GM12873 (cell line): ENCODE measurements at regions not wholly inside any gene's neighbourhood (a gene's known extent, or its start where the extent isn't known, plus 50 kb on each side); places are given as distances from the start of the nearest gene placed in this dataset.

Experiments used
- CTCF ChIP-seq: IDR thresholded peaks from 2 replicates; pipeline ENCODE4 v1.5.1; 2012; ENCODE audit warnings: low read depth, mild to moderate bottlenecking, moderate library complexity, low read length, control low read depth; ENCODE audit not compliant: insufficient read depth; ENCODE audit errors: missing control alignments

GRCh38 chr2:226354434-226354833 is 445.2 kb downstream of the IRS1 start:
- TF ChIP-seq CTCF = no peak

- TF ChIP-seq CTCF = no peak
These were observed 446.6 kb downstream of the IRS1 start for GRCh38 chr2:226352941-226353560.

GRCh38 chr2:226351711-226352110 is 447.9 kb downstream of the IRS1 start:
- no peak for TF ChIP-seq CTCF

- no peak for TF ChIP-seq CTCF
These were observed 460.0 kb downstream of the IRS1 start for GRCh38 chr2:226339616-226340015.

- no peak for TF ChIP-seq CTCF
These were observed 460.8 kb downstream of the IRS1 start for GRCh38 chr2:226338825-226339224.

GRCh38 chr2:226337941-226338600 is 461.5 kb downstream of the IRS1 start:
- no peak for TF ChIP-seq CTCF

GRCh38 chr2:226336283-226336682 is 463.3 kb downstream of the IRS1 start:
- TF ChIP-seq CTCF = no peak
